Subcutaneous abdominal adipose tissue (tissue), 5 donors: ENCODE measurements at regions not wholly inside any gene's neighbourhood (a gene's known extent, or its start where the extent isn't known, plus 50 kb on each side); places are given as distances from the start of the nearest gene placed in this dataset.

Experiments used
- H3K27ac ChIP-seq: one replicate; pipeline ENCODE4 v1.7.0; 2013; ENCODE audit warnings: low read depth, mild to moderate bottlenecking, inconsistent platforms, low read length, moderate library complexity
- H3K27me3 ChIP-seq, 5 donors: one replicate each; pipeline ENCODE4 v1.7.0; 2013; ENCODE audit warnings: low read length in 5 of 5, inconsistent platforms in 1 of 5; ENCODE audit not compliant: control insufficient read depth in 5 of 5, insufficient read depth in 4 of 5
- H3K36me3 ChIP-seq, 5 donors: one replicate each; pipeline ENCODE4 v1.7.0; 2013; ENCODE audit warnings: low read length in 5 of 5; ENCODE audit not compliant: control insufficient read depth in 5 of 5, insufficient read depth in 5 of 5
- H3K4me1 ChIP-seq, 5 donors: one replicate each; pipeline ENCODE4 v1.7.0; 2013; ENCODE audit warnings: low read length in 5 of 5, mild to moderate bottlenecking in 3 of 5, moderate library complexity in 1 of 5; ENCODE audit not compliant: control insufficient read depth in 5 of 5, insufficient read depth in 5 of 5
- H3K4me3 ChIP-seq, 5 donors: one replicate each; pipeline ENCODE4 v1.7.0; 2013; ENCODE audit warnings: low read length in 5 of 5, low read depth in 1 of 5
- H3K9ac ChIP-seq, 5 donors: one replicate each; pipeline ENCODE4 v1.7.0; 2013; ENCODE audit warnings: low read length in 5 of 5, mild to moderate bottlenecking in 4 of 5, moderate library complexity in 3 of 5
- H3K9me3 ChIP-seq, 5 donors: one replicate each; pipeline ENCODE4 v1.7.0; 2013; ENCODE audit warnings: low read length in 5 of 5; ENCODE audit not compliant: control insufficient read depth in 5 of 5
- donor health status: healthy.
- donor health status: healthy.
- donor health status: healthy.
- donor health status: healthy.
- donor health status: healthy.

DNA sequence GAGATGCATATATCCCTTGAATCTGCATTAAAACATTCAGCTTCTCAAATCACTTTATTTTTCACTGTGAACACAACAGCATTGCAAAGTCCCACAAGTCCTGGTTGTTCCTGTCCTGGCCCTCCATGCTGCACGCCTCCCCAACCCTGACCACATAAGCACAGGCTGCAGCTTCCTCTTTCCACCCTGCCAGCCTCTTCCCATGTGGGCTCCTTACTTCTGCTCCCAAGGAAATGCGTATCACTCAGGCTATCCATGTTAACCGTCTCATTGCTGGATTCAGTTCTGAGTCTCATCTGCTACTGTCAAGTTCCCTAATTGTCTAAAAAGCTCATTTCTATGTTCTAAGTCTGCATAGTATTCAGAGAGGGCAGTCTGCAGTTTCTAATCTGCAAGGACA is 89.7 kb upstream of the ZPBP start:
- H3K9ac ChIP-seq, result no peak overlapping the region
- no peaks in the 10 kb centered on the region for H3K9me3 ChIP-seq
- H3K36me3 ChIP-seq, result no peaks in the 10 kb centered on the region
- no peak overlapping the region for H3K4me3 ChIP-seq
- peaks cover 0 to 21% (median 0%) of the 10 kb centered on the region in 5 donors for H3K4me1 ChIP-seq
- peaks cover 0 to 8% (median 0%) of the 10 kb centered on the region in 5 donors for H3K27me3 ChIP-seq
- no peak overlapping the region for H3K27ac ChIP-seq

- H3K27me3 ChIP-seq, result peaks cover 0 to 8% (median 0%) of the 10 kb centered on the region in 5 donors
- H3K9me3 ChIP-seq, result no peaks in the 10 kb centered on the region
- no peak overlapping the region for H3K27ac ChIP-seq
- H3K4me3 ChIP-seq, result no peak overlapping the region
- H3K9ac ChIP-seq, result no peak overlapping the region
- no peaks in the 10 kb centered on the region for H3K36me3 ChIP-seq
- H3K4me1 ChIP-seq, result peaks cover 0 to 19% (median 0%) of the 10 kb centered on the region in 5 donors
These were observed 88.0 kb upstream of the ZPBP start for GRCh38 chr7:50181081-50181480.

DNA sequence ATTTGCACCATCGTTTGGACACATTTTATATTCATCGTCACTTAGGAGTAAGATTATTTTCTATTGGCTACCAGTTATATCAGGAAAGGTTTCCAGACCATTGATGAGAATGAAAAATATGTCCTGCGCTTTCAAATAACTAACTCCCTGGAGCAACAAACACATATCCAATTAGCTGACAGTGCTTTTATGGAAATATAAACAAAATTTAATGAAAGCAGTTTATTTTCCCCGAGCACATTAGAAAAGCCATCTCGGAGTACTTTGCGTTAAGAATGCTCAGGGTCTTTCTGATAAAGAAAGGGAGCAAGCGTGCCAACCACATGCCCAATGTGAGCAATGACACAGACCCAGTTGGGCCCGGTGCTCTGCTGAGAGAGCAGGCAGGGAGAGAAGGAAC is 85.1 kb upstream of the ZPBP start:
- no peak overlapping the region for H3K4me3 ChIP-seq
- H3K27ac ChIP-seq, result no peak overlapping the region
- H3K9me3 ChIP-seq, result no peaks in the 10 kb centered on the region
- no peak overlapping the region for H3K9ac ChIP-seq
- H3K27me3 ChIP-seq, result peaks cover 0 to 8% (median 0%) of the 10 kb centered on the region in 5 donors
- H3K36me3 ChIP-seq, result no peaks in the 10 kb centered on the region
- peaks cover 0 to 3% (median 0%) of the 10 kb centered on the region in 5 donors for H3K4me1 ChIP-seq

GRCh38 chr7:50174948-50175347 is 81.9 kb upstream of the ZPBP start:
- H3K9ac ChIP-seq, result no peak overlapping the region
- no peaks in the 10 kb centered on the region for H3K9me3 ChIP-seq
- H3K27me3 ChIP-seq, result peaks cover 0 to 8% (median 0%) of the 10 kb centered on the region in 5 donors
- H3K4me1 ChIP-seq, result peaks cover 0 to 1% (median 0%) of the 10 kb centered on the region in 5 donors
- H3K36me3 ChIP-seq, result no peaks in the 10 kb centered on the region
- no peak overlapping the region for H3K27ac ChIP-seq
- H3K4me3 ChIP-seq, result no peak overlapping the region

- Histone ChIP-seq H3K9ac (no peak overlapping the region), H3K27ac (no peak overlapping the region), H3K27me3 (no peaks in the 10 kb centered on the region), H3K4me3 (no peak overlapping the region), H3K4me1 (no peaks in the 10 kb centered on the region), H3K9me3 (no peaks in the 10 kb centered on the region), H3K36me3 (no peaks in the 10 kb centered on the region)
These were observed 74.2 kb upstream of the ZPBP start for GRCh38 chr7:50166997-50167965.

DNA sequence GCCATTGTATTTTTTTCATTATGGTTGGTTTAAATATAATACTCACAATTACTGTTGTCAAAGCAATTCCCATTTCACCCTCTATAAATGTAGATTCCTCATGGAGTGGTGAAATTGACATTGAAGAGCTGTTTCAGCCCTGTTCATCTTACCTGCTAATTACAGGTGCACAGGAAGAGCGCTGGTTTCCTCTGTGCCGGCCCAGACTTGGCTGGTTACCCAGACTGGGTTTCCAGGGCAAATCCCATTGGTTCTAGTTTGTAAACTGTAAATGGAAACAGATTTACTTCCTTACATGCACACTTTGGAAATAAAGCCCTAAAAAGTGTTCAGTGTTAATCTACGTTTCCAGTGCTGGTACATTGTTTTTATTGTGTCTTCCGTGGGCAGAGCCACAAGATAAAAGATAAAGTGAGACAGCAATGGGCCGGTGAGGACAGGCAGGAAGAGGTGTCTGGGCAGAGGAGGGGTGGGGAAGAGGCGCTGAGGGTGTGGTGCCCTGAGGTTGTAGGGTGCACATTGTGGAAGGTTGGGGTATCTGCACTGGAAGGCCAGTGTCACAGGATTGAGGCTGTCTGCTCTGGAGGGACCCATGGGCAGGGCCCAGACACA is 71.6 kb upstream of the ZPBP start:
- no peaks in the 10 kb centered on the region for H3K4me1 ChIP-seq
- no peaks in the 10 kb centered on the region for H3K36me3 ChIP-seq
- H3K27me3 ChIP-seq, result no peaks in the 10 kb centered on the region
- no peaks in the 10 kb centered on the region for H3K9me3 ChIP-seq
- H3K4me3 ChIP-seq, result no peak overlapping the region
- no peak overlapping the region for H3K27ac ChIP-seq
- H3K9ac ChIP-seq, result no peak overlapping the region

GRCh38 chr7:50160206-50160605 is 67.2 kb upstream of the ZPBP start:
- Histone ChIP-seq H3K4me1 (no peaks in the 10 kb centered on the region), H3K9ac (no peak overlapping the region), H3K9me3 (no peaks in the 10 kb centered on the region), H3K36me3 (no peaks in the 10 kb centered on the region), H3K27ac (no peak overlapping the region), H3K27me3 (peaks cover 0 to 3% (median 0%) of the 10 kb centered on the region in 5 donors), H3K4me3 (no peak overlapping the region)

GRCh38 chr7:50159154-50159553 is 66.1 kb upstream of the ZPBP start:
- no peaks in the 10 kb centered on the region for H3K9me3 ChIP-seq
- H3K36me3 ChIP-seq, result no peaks in the 10 kb centered on the region
- H3K4me1 ChIP-seq, result no peaks in the 10 kb centered on the region
- no peak overlapping the region for H3K9ac ChIP-seq
- H3K4me3 ChIP-seq, result no peak overlapping the region
- H3K27ac ChIP-seq, result no peak overlapping the region
- peaks cover 0 to 3% (median 0%) of the 10 kb centered on the region in 5 donors for H3K27me3 ChIP-seq

DNA sequence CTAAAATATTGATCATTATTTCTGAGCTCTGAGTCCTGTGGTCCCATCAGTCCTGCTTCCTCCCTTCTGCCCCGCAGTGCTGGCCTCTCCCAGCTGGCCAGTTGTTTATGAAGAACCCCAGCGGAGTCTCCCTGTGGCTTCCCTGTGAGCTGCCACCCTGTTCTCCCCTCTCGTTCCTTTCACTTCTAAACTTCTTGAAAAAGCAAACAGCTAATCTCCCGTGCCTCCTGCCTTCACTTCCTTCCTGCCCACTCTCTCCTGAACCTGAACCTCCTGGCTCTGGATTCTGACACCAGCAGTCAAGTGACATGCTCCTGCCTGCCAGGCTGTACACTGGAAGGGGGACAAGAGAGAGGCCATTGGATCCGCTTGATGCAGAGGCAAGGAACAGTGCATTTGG is 63.7 kb upstream of the ZPBP start:
- Histone ChIP-seq H3K9ac (no peak overlapping the region), H3K36me3 (no peaks in the 10 kb centered on the region), H3K4me3 (no peak overlapping the region), H3K27ac (no peak overlapping the region), H3K9me3 (no peaks in the 10 kb centered on the region), H3K27me3 (peaks cover 0 to 3% (median 0%) of the 10 kb centered on the region in 5 donors), H3K4me1 (no peaks in the 10 kb centered on the region)

- H3K36me3 ChIP-seq, result no peaks in the 10 kb centered on the region
- H3K9me3 ChIP-seq, result no peaks in the 10 kb centered on the region
- H3K9ac ChIP-seq, result no peak overlapping the region
- peaks cover 0 to 3% (median 0%) of the 10 kb centered on the region in 5 donors for H3K27me3 ChIP-seq
- H3K27ac ChIP-seq, result no peak overlapping the region
- no peaks in the 10 kb centered on the region for H3K4me1 ChIP-seq
- no peak overlapping the region for H3K4me3 ChIP-seq
These were observed 63.1 kb upstream of the ZPBP start for GRCh38 chr7:50156163-50156562.
